Tibial nerve (tissue), 4 donors: ENCODE measurements at regions not wholly inside any gene's neighbourhood (a gene's known extent, or its start where the extent isn't known, plus 50 kb on each side); places are given as distances from the start of the nearest gene placed in this dataset.

Experiments
- CTCF ChIP-seq, 5 experiments: fragments of 200-600 bp in 3 of 5; fragments of 450-650 bp in 2 of 5; sonication (generic) in 3 of 5; IDR thresholded peaks; one replicate each; pipeline ENCODE4 v1.5.1; 2016 to 2019; ENCODE audit warnings: antibody characterized with exemption in 5 of 5, mild to moderate bottlenecking in 3 of 5, moderate library complexity in 2 of 5
- EP300 ChIP-seq, 2 donors: sonication (generic); formaldehyde crosslinking; IDR thresholded peaks; one replicate each; pipeline ENCODE4 v1.6.1; 2017; ENCODE audit warnings: antibody characterized with exemption in 2 of 2, mild to moderate bottlenecking in 1 of 2
- POLR2A ChIP-seq, 2 donors: fragments of 450-650 bp; IDR thresholded peaks; one replicate each; pipeline ENCODE4 v1.6.1; 2017; ENCODE audit warnings: antibody characterized with exemption in 2 of 2, mild to moderate bottlenecking in 2 of 2, moderate library complexity in 2 of 2

- TF ChIP-seq POLR2A (IDR thresholded peaks at IDR 0.05) (no peak), CTCF (IDR thresholded peaks at IDR 0.05) (no peak), EP300 (IDR thresholded peaks at IDR 0.05) (no peak)
Observed at GRCh38 chr7:1309290-1309689, 76.6 kb downstream of the UNCX start.
